ENCODE measurements at regions not wholly inside any gene's neighbourhood (a gene's known extent, or its start where the extent isn't known, plus 50 kb on each side); places are given as distances from the start of the nearest gene placed in this dataset.

DNA sequence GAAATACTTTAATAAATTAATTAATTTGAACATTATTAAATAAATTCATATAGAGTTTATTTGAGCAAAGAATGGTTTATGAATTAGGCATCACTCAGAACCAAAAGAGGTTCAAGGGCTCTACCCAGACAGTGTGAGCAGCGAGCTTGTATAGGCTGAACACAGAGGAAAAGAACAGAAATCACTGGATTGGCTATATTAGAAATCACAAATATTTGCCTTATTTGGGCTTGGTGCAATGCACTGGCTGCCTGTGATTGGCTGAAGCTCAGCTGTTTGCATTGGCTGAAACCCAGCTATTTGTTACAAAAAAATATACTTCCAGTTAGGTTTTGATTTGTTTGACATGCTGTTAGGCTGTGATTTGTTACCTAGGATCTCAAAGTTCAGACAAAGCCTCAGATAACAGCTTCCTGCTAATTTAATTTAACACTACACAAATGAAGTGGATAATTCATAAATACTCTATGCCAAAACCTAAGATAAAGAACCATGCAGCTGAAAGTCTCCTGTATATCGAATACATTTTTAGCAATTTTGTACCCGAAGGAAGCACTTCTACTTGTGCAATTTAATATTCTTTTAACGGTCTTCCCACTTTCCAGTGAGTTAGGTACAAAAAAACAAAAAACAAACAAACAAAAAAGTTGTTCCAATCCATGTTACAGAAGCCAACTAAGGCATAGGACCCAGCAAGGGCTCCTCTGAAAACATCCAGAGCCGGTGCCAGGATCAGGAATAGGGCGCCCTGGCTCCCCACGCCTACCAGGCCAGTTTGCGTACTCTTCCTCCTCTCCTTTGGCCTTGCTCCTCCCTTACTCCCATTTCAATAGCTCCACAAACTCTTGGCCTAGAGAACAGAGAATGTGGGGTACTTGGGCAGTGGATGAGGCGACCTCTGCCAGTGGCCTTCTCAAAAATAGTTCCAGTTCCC lies 179.1 kb downstream of the DUSP10 start:
- Histone ChIP-seq H3K9ac (replicated peaks; ENCODE audit: extremely low read depth, insufficient read depth, low read length) (no peak overlapping the region), H3K27ac (ENCODE audit: insufficient read depth, low read depth, low read length) (no peak overlapping the region), H3K9me3 (replicated peaks; ENCODE audit: control insufficient read depth, insufficient read depth, low read length) (no peaks in the 10 kb centered on the region), H2AFZ (ENCODE audit: low read depth, low read length) (no peak overlapping the region), H3K36me3 (ENCODE audit: control insufficient read depth in 2 of 2, extremely low read depth in 1 of 2, insufficient read depth in 2 of 2, low read length in 2 of 2) (no peaks in the 10 kb centered on the region), H3K4me2 (ENCODE audit: insufficient read depth, low read length) (no peak overlapping the region), H3K4me3 (replicated peaks in 1 of 3; ENCODE audit: insufficient read depth in 1 of 3, low read depth in 1 of 3, low read length in 3 of 3) (no peak overlapping the region), H3K79me2 (ENCODE audit: control insufficient read depth, insufficient read depth, low read length) (no peaks in the 10 kb centered on the region), H3K9me1 (replicated peaks; ENCODE audit: control insufficient read depth, extremely low read depth, insufficient read depth, low read length) (no peaks in the 10 kb centered on the region), H4K20me1 (replicated peaks; ENCODE audit: control insufficient read depth, extremely low read depth, insufficient read depth, low read length) (no peaks in the 10 kb centered on the region), H3K27me3 (ENCODE audit: control insufficient read depth in 2 of 2, insufficient read depth in 2 of 2, low read length in 2 of 2) (no peaks in the 10 kb centered on the region), H3K4me1 (ENCODE audit: control insufficient read depth, extremely low read depth, insufficient read depth, low read length) (no peaks in the 10 kb centered on the region)
- intact Hi-C loops (cut with micrococcal nuclease) (no loop called here), dilution Hi-C loops (cut with MboI; ENCODE audit: extremely low pct_ligation_motif_present, low sequenced_read_pairs) (no loop called here)
- ChIA-PET POLR2A (no interaction called here), CTCF (interaction anchor here (0.6 to 2.0 kb wide), 2 partner anchors 19 to 1042 kb away, joined by 4 to 5 read pairs; no protein-coding TSS in a partner anchor)
- no peak for FAIRE-seq
- DNase-seq (ENCODE audit: low read depth, low spot score), result peak; percentile 5
- BruUV-seq (replicated peaks), result no TSS peak
- no peak for TF ChIP-seq FOS (IDR thresholded peaks at IDR 0.05; ENCODE audit: borderline replicate concordance, insufficient read depth, low read length)
- no peak for TF ChIP-seq JUN (IDR thresholded peaks at IDR 0.05; ENCODE audit: borderline replicate concordance, insufficient read depth, insufficient read length, low read depth)
- TF ChIP-seq MYC (IDR thresholded peaks at IDR 0.05; ENCODE audit: low read depth, low read length), result no peak
- TF ChIP-seq POLR2AphosphoS5 (IDR thresholded peaks at IDR 0.05; ENCODE audit: insufficient read depth, low read depth, low read length), result no peak

DNA sequence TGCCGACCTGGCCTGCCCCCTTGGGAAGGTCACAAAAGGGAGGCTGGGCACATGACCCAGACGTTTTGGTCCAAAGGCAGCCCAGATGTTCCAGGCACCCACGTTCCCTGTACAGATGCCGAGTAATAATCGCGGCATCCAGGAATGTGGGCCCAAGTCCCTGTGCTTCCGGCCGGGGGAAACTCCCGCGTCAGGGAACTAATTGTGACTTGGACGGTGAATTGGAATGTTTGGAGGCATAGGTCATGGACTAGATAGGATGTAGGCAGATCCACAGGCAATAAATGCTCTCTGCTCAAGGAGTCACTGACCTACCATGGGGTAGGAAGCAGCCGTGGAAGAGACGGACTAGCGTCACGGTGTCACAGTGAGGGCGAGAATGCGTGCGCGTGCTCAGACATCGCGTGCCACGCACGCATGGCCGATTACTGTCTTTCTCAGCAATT lies 178.4 kb downstream of the DUSP10 start:
- H3K9me3 ChIP-seq (replicated peaks; ENCODE audit: control insufficient read depth, insufficient read depth, low read length), result no peaks in the 10 kb centered on the region
- H3K9ac ChIP-seq (replicated peaks; ENCODE audit: extremely low read depth, insufficient read depth, low read length), result no peak overlapping the region
- CTCF ChIA-PET, result no interaction called here
- no peaks in the 10 kb centered on the region for H3K27me3 ChIP-seq (ENCODE audit: control insufficient read depth in 2 of 2, insufficient read depth in 2 of 2, low read length in 2 of 2)
- no peak overlapping the region for H3K4me2 ChIP-seq (ENCODE audit: insufficient read depth, low read length)
- H4K20me1 ChIP-seq (replicated peaks; ENCODE audit: control insufficient read depth, extremely low read depth, insufficient read depth, low read length), result no peaks in the 10 kb centered on the region
- no peak for FAIRE-seq
- no peak overlapping the region for H3K27ac ChIP-seq (ENCODE audit: insufficient read depth, low read depth, low read length)
- dilution Hi-C loops (cut with MboI; ENCODE audit: extremely low pct_ligation_motif_present, low sequenced_read_pairs) (no loop called here), intact Hi-C loops (cut with micrococcal nuclease) (no loop called here)
- POLR2A ChIA-PET, result no interaction called here
- TF ChIP-seq POLR2A (IDR thresholded peaks at IDR 0.05; ENCODE audit: low read depth, low read length), result no peak
- TF ChIP-seq EZH2 (IDR thresholded peaks at IDR 0.05; ENCODE audit: borderline replicate concordance, low read depth, low read length, severe bottlenecking), result no peak
- H2AFZ ChIP-seq (ENCODE audit: low read depth, low read length), result no peak overlapping the region
- no TSS peak for BruUV-seq (replicated peaks)
- H3K4me3 ChIP-seq (replicated peaks in 1 of 3; ENCODE audit: insufficient read depth in 1 of 3, low read depth in 1 of 3, low read length in 3 of 3), result no peak overlapping the region
- DNase-seq (ENCODE audit: low read depth, low spot score), result no peak
- H3K36me3 ChIP-seq (ENCODE audit: control insufficient read depth in 2 of 2, extremely low read depth in 1 of 2, insufficient read depth in 2 of 2, low read length in 2 of 2), result no peaks in the 10 kb centered on the region
- H3K9me1 ChIP-seq (replicated peaks; ENCODE audit: control insufficient read depth, extremely low read depth, insufficient read depth, low read length), result no peaks in the 10 kb centered on the region
- H3K4me1 ChIP-seq (ENCODE audit: control insufficient read depth, extremely low read depth, insufficient read depth, low read length), result no peaks in the 10 kb centered on the region
- H3K79me2 ChIP-seq (ENCODE audit: control insufficient read depth, insufficient read depth, low read length), result no peaks in the 10 kb centered on the region
